ENCODE measurements at regions not wholly inside any gene's neighbourhood (a gene's known extent, or its start where the extent isn't known, plus 50 kb on each side); places are given as distances from the start of the nearest gene placed in this dataset.

DNA sequence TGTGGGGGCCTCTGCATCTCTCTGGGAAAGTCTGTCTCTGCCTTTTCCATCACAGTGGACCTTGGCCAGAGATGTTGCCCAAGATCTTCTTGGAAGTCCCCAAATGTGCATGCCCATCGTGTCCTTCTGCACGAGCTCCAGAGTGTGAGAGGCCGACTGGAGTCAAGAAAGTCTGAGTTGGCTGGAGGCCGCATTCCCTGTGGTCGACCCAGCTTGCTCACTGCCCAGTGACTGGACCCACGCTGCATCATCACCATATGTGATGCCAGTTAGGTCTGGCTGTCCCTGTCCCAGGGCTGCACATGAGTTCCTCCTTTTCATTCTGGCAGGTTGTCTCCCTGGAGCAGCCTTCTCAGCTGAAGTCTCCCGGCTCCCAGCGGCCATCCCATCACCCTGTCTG is 93.8 kb downstream of the ARL4C start:
- intact Hi-C loops (cut with DNase I): no loop called here
- TF ChIP-seq, protein P1, sequence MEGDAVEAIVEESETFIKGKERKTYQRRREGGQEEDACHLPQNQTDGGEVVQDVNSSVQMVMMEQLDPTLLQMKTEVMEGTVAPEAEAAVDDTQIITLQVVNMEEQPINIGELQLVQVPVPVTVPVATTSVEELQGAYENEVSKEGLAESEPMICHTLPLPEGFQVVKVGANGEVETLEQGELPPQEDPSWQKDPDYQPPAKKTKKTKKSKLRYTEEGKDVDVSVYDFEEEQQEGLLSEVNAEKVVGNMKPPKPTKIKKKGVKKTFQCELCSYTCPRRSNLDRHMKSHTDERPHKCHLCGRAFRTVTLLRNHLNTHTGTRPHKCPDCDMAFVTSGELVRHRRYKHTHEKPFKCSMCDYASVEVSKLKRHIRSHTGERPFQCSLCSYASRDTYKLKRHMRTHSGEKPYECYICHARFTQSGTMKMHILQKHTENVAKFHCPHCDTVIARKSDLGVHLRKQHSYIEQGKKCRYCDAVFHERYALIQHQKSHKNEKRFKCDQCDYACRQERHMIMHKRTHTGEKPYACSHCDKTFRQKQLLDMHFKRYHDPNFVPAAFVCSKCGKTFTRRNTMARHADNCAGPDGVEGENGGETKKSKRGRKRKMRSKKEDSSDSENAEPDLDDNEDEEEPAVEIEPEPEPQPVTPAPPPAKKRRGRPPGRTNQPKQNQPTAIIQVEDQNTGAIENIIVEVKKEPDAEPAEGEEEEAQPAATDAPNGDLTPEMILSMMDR (IDR thresholded peaks at IDR 0.05): no peak
- no peak for TF ChIP-seq POLR2A (IDR thresholded peaks at IDR 0.05)
- WGBS, 2 donors: 89 to 92% methylated on average over 6 to 8 of the region's 8 CpGs
- H3K36me3 ChIP-seq: no peaks in the 10 kb centered on the region
- no peak overlapping the region for H3K27ac ChIP-seq
- no peak overlapping the region for H3K4me3 ChIP-seq
- no peak for DNase-seq
- no peaks in the 10 kb centered on the region for H3K9me3 ChIP-seq
- no peaks in the 10 kb centered on the region for H3K27me3 ChIP-seq
- H3K4me1 ChIP-seq: no peaks in the 10 kb centered on the region

DNA sequence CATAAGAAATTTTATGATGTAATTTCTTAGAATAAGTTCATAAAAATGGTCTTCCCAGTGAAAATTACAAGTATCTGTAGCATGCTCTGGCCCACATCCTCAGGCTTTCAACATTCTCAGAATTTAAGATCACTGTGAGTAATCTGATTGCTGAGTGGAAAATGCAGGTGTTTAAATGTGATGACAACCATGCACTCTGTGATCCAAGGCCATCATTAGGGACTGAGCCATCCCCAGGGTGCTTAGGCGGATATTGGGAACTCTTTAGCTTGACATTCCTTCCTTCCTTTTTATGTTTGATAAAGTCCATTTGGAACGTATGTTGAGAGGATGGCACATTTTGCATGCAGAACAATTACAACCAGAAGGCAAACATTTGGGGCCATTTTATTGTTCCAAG is 95.5 kb downstream of the ARL4C start:
- no peaks in the 10 kb centered on the region for H3K4me1 ChIP-seq
- no peak for DNase-seq
- no peak overlapping the region for H3K4me3 ChIP-seq
- no peak for TF ChIP-seq POLR2A (IDR thresholded peaks at IDR 0.05)
- TF ChIP-seq, protein P1 (IDR thresholded peaks at IDR 0.05): no peak
- no peaks in the 10 kb centered on the region for H3K27me3 ChIP-seq
- no peaks in the 10 kb centered on the region for H3K9me3 ChIP-seq
- no peaks in the 10 kb centered on the region for H3K36me3 ChIP-seq
- H3K27ac ChIP-seq: no peak overlapping the region
- 88 to 90% methylated on average over 2 of the region's 2 CpGs for WGBS, 2 donors
- intact Hi-C loops (cut with DNase I): no loop called here

DNA sequence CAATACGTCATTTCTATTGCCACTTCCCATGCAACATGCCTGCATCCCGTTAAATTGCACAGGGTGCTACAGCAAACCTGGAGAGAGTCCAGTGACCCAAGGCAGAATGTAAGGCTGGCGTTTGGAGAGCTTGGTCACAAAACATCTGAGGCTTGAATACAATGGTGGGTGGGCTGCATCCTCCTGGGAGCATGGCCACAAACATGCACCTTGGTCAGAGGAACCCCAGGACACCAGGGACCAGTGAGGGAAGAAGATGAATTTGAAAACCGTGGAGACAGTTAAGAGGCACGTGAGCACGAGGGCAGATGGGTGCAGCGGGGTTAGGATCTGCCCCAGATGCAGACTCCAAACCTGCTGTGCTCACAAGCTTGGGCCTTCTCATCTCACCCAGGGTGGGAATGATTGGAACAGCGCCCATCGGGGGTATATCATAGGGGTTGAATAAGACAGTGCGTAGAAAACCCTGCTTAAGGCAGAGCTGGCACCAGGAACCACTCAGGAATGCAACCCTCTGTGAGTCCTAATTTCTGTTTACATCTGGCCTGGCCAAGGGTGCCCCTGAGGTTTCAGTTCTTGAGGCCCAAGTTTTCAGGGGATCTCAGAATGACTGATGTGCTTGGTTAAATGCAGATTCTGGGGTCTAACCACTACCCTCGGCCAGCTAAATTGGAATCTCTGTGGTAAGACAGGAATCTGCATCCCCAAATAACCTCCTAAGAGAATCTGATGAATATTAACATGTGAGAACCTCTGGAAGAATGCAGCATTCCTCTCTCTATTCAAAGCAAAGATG is 97.2 kb downstream of the ARL4C start:
- Histone ChIP-seq H3K4me1 (no peaks in the 10 kb centered on the region), H3K27ac (no peak overlapping the region), H3K9me3 (no peaks in the 10 kb centered on the region), H3K4me3 (no peak overlapping the region), H3K27me3 (no peaks in the 10 kb centered on the region), H3K36me3 (no peaks in the 10 kb centered on the region)
- WGBS, 2 donors: 67 to 81% methylated on average over 9 to 11 of the region's 11 CpGs
- intact Hi-C loops (cut with DNase I): no loop called here
- DNase-seq: no peak
- no peak for TF ChIP-seq POLR2A (IDR thresholded peaks at IDR 0.05)
- TF ChIP-seq, protein P1 (IDR thresholded peaks at IDR 0.05): no peak

DNA sequence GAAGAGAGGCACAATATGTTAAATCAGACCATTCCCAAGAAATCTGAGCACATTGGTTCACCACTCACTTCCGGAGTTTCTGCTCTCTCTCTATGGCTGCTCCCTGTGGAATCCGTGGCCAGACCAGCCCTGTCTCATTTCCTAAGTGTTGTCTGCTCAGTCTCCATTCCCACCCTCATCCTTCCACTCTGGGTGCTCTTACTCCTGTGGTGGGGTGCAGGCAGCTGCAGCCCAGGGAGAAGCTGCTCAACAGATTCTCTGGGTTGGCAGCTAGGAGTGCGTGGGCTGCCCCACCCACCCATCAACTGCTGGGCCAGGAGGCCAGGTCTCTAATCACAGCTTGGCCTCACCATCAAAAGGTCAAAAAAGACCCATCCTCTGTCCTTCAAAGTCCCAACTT is 98.3 kb downstream of the ARL4C start:
- H3K36me3 ChIP-seq: no peaks in the 10 kb centered on the region
- no peak overlapping the region for H3K4me3 ChIP-seq
- TF ChIP-seq, protein P1 (IDR thresholded peaks at IDR 0.05): no peak
- TF ChIP-seq POLR2A (IDR thresholded peaks at IDR 0.05): no peak
- no peaks in the 10 kb centered on the region for H3K27me3 ChIP-seq
- H3K9me3 ChIP-seq: no peaks in the 10 kb centered on the region
- H3K4me1 ChIP-seq: no peaks in the 10 kb centered on the region
- intact Hi-C loops (cut with DNase I): no loop called here
- WGBS, 2 donors: 89% methylated on average over 3 of the region's 3 CpGs; no CpG with 5 or more reads in 1 of the 2 donors
- no peak for DNase-seq
- H3K27ac ChIP-seq: no peak overlapping the region

DNA sequence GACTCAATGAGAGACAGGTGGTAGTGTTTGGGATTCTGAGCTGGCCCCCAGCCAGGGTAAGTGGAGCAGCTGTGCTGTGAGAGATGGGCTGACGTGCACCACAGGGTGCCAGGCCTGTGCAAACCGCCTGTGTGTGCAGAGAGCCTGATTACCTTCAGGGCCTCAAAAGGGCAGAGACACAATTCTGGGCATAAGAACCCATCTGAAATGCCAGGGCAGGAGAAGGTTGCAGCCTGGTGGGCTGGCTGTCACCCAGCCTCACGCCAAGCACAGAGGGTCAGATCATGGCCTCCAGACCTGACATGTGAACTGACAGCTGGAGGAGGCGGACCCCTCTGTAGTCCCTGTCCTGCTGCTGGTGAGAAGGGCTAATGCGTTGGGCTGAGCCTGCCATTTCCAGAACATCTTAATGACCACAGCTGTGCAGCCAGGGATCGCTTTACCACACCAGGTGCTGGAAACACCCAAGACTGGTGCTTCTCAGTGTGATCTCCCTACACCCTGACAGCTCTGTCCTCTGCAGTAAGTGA is 100.9 kb downstream of the ARL4C start:
- Histone ChIP-seq H3K27ac (no peak overlapping the region), H3K4me1 (no peaks in the 10 kb centered on the region), H3K36me3 (no peaks in the 10 kb centered on the region), H3K9me3 (no peaks in the 10 kb centered on the region), H3K27me3 (no peaks in the 10 kb centered on the region), H3K4me3 (no peak overlapping the region)
- DNase-seq: no peak
- WGBS, 2 donors: 78 to 80% methylated on average over 6 of the region's 6 CpGs
- intact Hi-C loops (cut with DNase I): no loop called here
- TF ChIP-seq POLR2A (IDR thresholded peaks at IDR 0.05): no peak
- TF ChIP-seq, protein P1 (IDR thresholded peaks at IDR 0.05): no peak
